T1000 (cell line): ENCODE measurements at regions not wholly inside any gene's neighbourhood (a gene's known extent, or its start where the extent isn't known, plus 50 kb on each side); places are given as distances from the start of the nearest gene placed in this dataset.

Experiments
- DNase-seq: peaks from one replicate; lab custom pipeline; 2025; ENCODE audit warnings: mixed read lengths; lab: John Stamatoyannopoulos, UW

GRCh38 chr2:220053919-220054318 lies 426.5 kb downstream of the SLC4A3 start:
- DNase-seq: no peak

DNA sequence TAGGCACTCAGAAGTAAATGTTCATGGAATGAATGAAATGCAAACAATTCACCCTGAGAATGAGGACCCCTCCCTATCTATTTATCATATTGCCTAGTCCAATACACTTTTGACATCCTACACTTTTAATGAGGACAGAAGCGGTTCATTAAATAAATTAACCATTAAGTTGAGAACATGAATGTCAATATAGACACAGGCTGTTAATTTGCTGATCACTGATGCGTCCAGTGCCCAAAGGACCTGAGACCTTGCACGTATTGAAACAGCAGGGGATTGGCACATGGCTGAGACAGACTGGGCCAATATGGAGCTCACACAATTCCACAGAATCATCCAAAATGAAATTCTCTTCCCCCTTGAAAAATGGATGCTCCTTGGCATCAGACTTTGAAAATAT lies 430.0 kb downstream of the SLC4A3 start:
- DNase-seq: no peak

DNA sequence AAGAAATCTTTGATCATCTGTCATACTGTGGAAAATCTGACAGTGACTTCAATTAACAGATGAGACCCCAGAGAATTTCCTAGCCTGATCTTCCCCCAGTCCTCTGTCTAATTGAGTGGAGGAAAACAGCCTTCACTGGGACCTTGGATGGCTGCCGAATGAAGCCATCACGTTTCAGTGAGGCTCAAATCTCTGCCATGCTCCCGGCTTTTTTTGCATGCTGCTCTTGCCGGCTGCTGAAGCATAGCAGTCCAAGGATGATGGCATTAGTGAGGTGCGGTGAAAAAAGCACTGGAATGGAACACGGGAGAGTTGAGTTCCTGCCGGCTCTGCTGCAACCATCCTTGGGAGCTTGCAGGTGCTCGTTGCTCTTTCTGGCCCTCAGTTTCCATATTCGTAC lies 430.5 kb downstream of the SLC4A3 start:
- no peak for DNase-seq

GRCh38 chr2:220064111-220065030 lies 436.9 kb downstream of the SLC4A3 start:
- DNase-seq: no peak

- no peak for DNase-seq
Observed at GRCh38 chr2:220065581-220065980, 438.2 kb downstream of the SLC4A3 start.

DNA sequence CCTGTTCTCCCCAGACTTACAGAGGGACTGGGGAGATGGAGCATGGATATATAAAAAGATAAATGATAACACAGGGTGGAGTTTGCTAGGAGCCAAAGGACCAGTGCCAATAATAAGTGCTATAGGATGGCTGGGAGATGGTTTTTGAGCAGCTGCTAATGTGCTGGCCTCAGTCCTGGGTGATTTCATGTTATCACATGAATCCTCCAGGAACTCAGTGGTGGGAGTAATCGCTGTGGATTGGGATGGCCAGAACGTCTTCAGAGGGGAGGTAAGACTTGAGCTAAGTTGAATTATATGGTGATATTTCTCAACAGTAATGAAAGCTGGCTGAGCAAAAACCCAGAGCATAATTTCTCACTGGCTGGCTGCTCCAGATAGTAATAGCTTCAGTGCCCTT lies 441.4 kb downstream of the SLC4A3 start:
- DNase-seq: no peak

- no peak for DNase-seq
Observed at GRCh38 chr2:220070349-220070748, 442.9 kb downstream of the SLC4A3 start.

DNA sequence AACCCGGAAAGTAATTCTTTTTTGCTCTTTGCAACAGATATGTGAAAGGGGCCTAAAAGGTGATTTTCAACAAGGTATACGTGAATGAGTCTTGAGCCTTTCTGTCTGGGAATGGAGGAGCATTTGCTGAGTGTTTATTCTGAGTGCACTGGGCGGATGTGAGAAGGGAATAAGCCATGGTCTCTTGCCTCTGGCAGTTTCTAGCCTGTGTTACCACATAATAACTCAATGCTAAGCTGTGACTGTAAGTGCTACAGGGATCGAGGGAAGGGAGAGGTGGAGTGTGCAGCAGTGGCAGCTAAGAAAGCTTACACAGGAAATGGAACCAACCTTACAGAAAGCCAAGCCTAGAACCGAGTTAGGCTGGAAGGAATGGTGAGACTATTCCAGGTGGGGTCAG lies 444.3 kb downstream of the SLC4A3 start:
- DNase-seq: no peak

- DNase-seq: no peak
Observed at GRCh38 chr2:220072669-220073220, 445.3 kb downstream of the SLC4A3 start.

- no peak for DNase-seq
Observed at GRCh38 chr2:220075835-220076234, 448.4 kb downstream of the SLC4A3 start.

DNA sequence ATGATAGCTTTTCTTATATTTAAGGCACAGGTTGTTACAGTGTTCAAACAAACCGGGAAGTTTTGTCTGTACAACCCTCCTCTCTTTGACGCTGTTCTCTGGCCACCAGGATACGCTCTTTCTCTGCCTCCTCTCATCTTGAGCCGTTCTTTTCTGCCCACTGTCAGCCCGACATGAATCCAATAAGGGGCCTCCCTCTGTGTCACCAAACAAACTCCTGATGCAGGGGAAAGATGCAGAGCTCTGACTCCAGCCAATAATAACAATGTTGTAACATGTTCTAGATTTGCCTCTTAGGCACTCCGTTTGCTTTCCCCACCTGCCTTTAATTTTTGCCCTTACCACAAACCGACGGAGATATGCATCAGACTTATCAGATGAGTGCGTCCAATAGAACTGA lies 449.3 kb downstream of the SLC4A3 start:
- peak; percentile 8 for DNase-seq

- DNase-seq: peak; percentile 21
Observed at GRCh38 chr2:220077488-220077887, 450.1 kb downstream of the SLC4A3 start.

DNA sequence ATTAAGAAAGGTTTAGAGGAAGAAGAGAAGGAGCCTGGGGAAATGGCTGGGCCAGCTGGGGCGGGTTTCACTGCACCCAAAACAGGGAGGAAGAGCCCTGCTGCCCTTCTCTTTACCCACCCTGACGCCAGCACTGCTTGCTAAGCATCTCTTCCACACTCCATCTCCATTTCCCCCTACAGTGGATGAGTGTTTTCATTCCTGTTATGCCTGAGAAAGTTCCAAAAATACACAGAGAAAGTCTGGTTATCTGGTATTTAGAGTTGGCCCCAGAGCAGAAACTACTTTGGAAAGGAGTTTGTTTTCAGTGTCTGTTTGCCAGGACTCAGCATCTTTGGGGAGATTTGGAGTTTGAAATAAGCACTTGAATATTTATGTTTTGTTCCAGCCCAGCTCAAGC lies 451.0 kb downstream of the SLC4A3 start:
- DNase-seq: no peak

GRCh38 chr2:220079595-220079994 lies 452.2 kb downstream of the SLC4A3 start:
- DNase-seq: no peak

DNA sequence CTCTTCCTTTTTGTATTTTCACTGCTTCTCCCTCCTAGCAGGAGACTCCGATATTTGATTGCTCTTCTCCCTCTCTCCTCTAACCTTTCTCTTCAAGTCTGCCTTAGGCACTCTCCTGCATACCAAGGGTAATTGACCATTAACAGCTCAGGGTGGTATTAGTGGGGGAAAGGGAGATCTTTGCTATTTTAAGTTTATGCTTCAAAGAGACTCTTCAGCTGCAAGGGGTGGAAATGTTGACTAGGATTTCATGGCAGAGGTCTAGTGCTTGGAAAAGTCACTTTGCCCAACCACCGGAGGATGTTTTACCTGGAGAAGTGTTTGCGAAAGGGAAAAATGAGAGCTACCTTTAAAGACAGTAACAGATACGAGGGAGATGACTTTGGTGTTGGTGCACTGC lies 453.7 kb downstream of the SLC4A3 start:
- no peak for DNase-seq

- DNase-seq: peak; percentile 40
Observed at GRCh38 chr2:220090050-220090449, 462.6 kb downstream of the SLC4A3 start.

DNA sequence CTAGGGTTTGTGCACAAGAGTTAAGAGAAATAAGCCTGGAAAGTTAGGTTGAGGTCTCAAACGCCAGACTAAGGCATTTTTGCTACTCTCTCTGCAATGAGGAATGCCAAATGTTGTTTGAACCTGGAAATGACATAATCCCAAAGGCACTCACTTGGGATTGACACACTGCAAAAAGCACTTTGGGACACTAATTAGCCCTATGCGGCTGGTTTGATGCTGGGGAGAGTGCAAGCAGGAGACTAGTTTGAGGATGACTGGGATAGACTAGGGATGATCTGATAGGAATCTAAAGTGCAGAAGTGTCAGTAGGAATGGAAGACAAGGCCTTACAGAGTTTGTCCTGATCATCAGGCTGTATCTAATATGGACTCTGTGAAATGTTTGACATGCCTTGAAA lies 469.0 kb downstream of the SLC4A3 start:
- DNase-seq: no peak

- DNase-seq: no peak
Observed at GRCh38 chr2:220101980-220102379, 474.6 kb downstream of the SLC4A3 start.

- no peak for DNase-seq
Observed at GRCh38 chr2:220103596-220103995, 476.2 kb downstream of the SLC4A3 start.

DNA sequence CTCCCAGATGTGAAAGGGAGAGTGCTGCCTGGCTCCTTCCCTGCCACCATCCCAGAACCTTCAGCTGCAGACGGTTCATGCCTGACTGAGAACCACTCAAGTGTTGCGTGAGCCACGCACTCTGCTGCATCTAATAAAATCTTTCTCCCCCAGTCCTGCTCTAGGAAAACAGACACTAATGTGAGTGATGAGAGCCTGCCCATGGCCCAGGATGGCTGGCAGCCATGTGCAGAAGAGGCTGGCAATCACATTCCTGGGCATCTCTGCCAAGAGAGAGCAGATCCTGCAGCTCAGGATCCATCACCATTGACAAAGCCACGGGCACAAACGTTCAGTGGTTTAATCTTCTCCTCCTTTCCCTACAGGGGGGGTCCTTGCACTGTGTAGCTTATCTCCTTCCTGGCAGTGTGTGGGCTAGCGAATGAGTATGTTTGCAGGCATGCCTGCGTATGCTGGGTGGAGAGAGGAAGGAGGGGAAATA lies 477.5 kb downstream of the SLC4A3 start:
- DNase-seq: no peak

DNA sequence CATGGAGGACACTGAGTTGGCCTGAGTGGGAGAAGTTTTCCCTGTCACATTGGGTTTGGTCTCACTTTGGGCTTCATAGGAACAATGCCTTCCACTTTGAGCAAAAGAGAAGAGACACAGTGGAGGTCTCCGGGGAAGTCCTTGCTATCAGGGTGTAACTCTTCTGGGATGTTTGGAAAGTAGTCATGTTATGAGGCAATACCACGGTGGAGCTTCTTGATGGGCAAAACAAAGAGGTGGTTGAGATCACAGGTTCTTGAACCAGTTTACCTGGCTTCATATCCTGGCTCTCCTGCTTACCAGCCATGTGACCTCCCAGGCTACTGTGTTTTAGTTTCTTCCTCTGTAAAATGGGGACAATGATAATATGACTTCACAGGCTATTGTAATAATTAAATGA lies 478.6 kb downstream of the SLC4A3 start:
- DNase-seq: no peak

DNA sequence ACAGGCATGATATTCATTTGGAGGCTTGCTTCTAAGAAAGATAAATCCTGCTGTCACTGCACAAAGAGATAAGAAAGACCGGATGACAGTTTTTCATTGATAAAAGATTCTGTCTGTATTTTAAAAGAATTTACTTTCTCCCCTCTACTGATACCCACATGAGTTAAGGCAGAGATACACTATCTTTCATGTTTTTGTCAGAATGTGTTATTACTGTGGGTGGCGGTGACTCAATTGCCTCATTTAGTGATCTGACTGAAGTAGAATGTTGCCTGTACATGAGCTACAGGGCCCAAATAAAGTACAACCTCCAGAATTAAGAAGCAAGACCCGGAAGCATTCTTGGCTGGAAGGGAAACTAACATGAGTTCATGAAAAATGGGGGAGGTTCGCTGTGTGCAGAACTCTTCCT lies 480.0 kb downstream of the SLC4A3 start:
- DNase-seq: no peak

DNA sequence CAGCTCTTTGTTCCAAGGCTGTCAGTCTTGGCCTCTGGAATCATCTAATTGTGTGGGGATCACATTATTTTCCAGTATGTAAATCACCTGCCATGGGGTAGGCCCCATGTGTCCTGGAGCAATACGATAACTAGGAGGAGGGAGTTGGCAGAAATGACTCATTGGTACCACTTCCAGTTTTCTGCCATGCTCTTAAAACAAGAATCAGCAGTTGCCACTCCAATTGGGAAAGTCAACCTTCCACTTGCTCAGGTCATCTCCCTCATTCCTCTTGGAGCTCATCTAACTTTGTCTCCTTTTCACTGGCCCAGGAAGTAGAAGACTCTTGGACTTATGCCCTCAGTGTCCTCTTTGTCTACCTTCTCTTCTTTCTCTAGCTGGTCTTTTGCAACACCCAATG lies 487.0 kb downstream of the SLC4A3 start:
- no peak for DNase-seq

GRCh38 chr2:220117025-220117424 lies 489.6 kb downstream of the SLC4A3 start:
- no peak for DNase-seq
